GM21576 (cell line): ENCODE measurements at regions not wholly inside any gene's neighbourhood (a gene's known extent, or its start where the extent isn't known, plus 50 kb on each side); places are given as distances from the start of the nearest gene placed in this dataset.

Experiments
- ATAC-seq: cut with Tn5 transposase; IDR thresholded peaks from one replicate; pipeline ENCODE4 v1.9.1; 2021; ENCODE audit warnings: mild to moderate bottlenecking, moderate library complexity; ENCODE audit not compliant: unreplicated experiment

DNA sequence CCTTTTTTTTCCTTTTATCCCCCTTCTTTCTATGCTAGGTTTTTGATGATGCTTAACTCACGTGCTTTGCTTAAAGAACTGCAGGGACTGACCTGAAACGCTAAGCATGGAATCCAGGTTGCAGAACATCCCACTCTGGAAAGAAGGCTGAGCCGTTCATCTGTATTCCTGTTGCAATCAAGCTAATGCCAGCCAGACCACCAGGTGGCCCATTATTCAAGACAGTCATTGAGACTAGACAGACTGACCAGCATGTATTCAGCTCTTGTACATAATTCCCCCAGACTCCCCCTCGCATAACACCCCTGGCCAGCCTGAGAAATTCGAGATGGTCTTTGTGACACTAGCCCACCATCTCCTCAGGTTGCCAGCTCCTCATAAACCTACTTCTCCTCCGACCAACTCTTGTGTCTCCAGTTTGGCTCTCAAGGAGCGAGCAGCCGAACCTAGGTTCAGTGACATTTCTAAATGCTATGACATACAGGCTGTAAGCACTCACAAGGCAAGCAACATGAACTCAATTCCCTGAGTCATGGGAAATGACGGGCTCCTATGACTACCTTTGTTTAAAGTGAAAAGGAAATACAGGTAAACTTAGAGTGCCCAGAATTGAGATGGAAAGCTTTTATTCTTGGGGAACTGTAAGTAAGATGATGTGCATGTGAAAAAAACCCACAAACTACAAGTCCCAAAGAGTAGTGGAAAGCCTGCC is 309.3 kb upstream of the CDYL start:
- ATAC-seq, result no peak

DNA sequence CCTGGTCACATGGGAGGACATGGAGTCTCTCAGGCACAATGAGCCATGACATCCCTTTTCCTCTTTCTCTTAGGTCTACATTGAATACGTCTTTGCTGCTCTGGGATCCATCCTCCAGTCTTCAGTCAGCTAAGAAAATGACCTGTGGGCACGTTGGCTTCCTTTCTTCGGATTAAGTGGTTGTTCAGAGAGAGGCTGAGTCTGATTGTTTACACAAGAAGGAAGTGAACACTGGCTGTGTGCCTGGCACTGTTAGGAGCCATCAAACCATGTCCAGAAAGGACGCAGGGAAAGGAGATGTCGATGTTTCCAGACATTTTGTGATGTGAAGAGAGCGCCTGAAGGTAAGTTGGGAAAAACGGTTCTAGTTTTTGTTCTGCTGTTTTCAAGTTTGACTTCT is 309.9 kb upstream of the CDYL start:
- no peak for ATAC-seq

DNA sequence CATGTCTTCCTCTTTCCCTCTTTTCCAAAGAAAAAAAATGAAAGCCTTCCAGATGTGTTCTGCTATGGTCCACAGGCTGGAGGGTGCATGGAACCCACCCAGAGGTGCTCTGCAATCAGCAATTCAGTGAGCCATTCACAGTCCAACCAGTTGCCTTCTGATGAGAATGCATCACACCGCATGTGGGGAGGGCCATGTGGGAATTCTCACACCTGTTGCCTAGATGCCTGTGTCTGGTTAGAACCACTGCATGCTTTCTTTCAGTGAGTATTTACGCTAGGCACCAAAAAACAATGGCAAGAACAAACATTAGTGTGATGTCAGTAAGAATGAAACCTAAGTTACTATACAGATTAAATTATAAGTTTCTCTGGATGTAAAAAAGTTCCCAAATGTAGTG is 311.6 kb upstream of the CDYL start:
- no peak for ATAC-seq

DNA sequence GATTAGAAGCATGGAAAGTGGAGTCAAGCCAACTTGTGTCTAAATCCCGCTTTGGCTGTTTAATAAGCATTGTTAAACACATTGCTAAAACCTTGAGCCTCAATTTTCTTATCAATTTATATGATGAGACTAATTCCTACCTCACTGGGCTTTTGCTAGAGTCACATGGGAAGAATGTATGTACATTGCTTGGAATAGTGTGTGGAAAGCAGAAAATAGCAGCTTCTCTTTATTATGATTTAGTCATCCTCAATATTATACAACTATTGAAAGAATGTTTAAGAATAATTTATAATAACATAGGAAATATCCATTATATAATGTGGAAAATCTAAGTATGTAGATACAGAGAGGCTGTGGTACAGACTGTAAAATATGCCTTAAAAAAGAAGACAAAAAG is 313.0 kb upstream of the CDYL start:
- ATAC-seq, result no peak

DNA sequence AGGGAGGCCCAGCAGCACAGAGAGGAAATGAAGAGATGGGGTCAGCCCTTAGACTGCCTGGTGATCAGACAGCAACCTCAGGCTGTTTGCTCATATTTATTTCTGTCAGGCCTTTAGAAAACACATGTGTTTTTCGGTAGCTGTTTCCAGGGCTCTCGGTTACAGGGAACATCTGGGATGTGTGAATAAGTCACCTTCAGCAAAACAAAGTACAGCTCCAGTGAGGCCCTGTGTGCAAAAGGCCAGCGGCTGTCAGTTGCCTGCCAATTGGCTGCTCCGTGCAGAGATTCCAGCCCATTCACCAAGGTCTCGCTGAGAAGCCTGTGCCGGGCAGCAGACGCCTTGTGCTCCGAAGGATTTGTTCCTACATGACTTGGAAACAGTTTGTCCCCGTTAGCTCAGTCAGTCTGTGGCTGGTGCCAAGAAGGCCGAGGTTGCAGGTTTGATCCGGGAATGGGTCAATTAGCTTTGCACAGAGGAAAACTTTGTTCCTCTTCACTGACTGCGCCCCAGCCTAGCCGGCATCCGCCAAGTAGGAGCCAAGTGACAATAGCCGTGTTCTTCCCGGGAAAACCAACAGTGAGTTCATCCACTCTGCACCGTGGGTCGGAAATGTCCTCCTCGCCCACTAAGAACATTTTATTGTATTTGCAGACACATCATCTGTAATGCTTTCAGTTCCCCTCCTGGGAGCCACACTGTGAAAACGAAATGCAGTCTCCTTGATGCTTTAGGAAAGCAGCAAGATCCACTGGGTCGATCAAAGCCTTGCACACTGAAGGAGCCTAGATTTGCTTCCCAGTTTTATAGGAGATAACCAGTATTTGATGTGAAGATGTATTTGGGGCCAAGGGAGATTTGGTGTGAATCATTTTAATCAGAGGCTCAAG is 315.4 kb upstream of the CDYL start:
- ATAC-seq, result no peak

DNA sequence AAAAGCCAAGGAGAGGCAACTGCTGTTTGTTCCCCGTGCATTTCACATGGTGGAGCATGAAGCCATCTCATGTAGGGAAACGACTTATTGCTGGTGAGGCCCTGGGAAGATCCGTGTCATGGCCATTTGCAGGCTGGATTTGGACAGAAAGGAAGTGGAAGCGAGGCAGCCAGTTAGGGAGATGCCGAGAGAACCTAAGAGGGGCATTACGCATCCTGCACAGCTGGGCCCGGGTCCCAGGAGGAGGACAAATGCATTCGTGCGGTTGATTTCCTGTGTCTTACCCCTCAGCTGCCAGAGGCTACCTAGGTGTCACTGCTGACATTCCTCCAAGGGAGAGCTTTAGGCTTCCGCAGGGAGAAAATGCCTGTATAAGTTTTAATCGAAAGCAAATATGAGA is 316.2 kb upstream of the CDYL start:
- no peak for ATAC-seq

DNA sequence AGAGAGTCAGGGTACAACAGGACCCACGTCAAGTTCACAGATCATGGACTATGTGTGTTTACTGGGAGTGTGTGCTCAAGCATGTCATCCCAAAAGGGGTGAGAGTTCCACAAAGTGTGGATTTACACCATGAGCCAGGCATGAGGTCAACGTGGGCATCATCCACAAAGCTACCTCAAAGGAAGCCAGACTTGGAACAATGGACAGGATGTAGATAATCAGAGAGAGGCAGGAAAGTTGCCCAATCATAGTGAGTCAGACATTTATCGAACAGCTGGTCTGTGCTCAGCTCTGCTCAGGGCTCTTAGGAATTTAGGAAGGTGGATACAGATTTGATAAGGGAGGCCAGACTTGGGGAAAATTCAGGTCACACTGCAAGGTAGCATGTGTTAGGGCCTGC is 317.2 kb upstream of the CDYL start:
- ATAC-seq, result no peak

DNA sequence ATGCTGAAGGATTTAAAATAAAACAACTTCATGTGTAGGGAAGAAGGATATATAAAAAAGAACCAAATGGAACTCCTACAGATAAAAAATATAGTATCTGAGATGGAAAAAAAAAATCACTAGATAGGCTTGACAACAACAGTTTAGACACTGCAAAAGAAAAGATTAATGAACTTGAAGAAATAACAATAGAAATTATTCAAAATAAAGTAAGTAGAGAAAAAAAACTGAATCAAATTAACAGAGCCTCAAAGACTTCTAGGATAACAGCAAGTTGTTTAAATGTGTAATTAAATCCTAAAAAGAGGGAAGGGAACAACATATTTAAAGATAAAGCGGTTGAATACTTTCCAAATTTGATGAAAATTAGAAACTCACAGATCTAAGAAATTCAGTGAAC is 316.3 kb upstream of the ECI2 start:
- no peak for ATAC-seq

DNA sequence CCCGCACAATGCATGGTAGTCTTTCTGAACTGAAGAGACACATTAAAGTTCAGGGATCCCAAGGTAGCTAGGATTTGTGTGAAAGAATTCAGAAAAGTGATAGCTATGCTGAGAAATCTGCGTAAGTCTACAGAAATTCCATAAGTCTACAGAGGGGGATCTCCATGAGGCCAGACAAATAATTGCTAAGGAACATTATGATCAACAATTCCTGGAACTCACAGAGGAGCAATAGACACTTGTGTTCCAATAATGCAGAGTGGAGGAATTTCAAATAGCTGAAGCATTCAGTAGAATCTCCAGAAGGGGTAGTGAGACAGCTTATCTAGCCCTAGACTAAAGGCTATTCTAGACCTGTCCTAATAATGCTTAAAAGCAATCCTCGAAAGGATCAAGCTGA is 315.7 kb upstream of the ECI2 start:
- no peak for ATAC-seq

DNA sequence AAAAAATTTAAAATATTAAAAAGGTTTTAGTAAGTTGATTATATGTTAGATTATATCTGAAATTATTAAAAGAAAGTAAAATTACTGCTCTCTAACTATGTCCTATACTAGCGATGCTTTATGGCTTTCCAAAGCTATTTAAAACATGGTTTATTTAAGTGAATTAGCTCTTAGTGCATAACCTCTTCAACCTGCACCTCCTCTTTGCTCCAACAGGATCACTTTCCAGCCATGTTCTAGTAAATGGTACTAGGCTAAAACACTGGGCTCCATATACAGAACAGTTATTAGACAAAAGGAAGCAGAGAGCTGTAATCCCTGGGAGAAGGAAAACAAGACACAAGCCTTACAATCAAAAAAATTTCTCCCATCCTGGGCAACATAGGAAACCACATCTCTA is 314.9 kb upstream of the ECI2 start:
- ATAC-seq, result no peak

DNA sequence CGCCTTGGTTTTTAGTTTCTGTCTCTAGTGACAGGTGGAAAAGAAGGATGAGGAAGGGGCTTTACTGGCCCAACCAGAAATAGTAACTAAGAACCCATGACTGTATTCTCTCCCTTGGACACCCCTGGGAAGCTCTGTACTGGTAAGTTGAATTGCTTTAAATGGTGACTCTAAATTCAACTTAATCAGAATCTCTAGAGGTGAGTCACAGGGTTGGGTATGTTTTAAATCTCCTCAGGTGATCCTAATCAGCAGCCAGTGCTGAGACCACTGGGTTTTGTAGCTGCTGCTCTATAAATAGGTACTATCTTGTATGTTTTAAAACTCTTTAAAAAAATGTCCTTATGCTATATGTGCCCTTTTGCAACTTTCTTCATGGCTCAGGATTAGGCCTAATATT is 314.0 kb upstream of the ECI2 start:
- ATAC-seq, result no peak

DNA sequence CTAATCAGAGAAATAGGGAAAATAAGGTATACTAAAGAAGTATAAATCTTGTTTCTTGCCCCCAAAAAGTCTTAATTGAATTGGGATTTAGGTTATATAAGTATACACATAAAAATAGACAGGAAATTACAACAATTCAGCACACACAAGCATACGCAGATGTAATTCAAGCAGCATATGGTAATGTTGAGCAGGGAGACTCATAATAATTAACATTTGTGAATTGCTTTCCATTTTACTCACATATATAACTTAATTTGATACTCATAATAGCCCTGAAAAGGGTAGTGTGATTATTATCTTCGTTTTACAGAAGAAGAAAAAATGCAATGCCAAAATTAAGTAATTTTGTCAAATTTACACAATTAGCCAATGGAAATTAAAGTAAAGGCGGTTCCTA is 313.5 kb upstream of the ECI2 start:
- ATAC-seq, result no peak

DNA sequence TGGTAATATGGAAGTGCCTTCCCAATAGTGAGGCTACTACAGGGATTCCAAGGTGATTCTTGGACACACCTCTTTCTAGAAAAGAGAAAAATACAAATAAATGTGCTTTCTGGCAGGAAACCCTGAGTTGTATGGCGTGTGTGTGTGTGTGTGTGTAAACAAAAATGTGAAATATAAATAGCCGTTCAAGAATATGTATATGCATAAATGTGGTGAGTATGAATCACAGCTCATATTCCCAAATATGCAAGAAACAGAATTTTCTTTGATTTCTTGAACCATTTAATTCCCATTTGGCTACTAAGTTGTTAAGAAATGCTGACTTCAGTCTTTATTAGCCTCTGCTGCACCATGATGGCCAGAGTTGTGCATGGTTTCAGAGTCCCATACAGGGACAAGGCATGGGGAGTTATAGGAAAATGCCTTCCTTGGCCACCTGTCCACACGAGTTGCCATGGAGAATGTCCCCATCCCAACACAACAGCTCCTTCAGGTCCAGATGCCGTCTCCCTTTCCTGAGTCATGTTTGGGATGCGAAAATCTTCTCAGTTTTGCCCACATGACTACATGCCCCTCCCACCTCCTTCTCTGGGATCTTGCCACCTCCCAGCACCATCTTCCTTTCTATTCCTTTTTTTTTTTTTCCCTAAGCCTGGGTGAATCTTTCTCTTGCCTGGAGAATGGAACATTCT is 312.4 kb upstream of the ECI2 start:
- ATAC-seq, result no peak

DNA sequence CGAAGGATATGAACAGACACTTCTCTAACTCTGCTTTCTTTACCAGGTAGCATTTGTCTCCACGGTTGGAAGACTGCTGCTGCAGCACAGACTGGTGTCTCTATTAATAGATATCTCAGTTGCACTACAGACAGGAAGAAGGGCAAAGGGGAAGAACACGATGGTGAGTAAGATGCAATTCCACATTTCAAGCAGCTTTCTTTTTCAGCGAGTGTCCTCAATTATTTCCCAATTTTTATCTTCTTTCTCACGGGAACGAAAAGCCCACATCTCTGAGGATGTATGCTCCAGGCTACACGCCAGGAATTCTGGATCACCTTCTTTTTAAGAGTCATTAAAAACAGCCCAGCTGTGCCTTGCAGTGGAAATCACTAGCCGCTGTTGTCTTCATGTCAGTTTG is 311.6 kb upstream of the ECI2 start:
- ATAC-seq, result no peak

DNA sequence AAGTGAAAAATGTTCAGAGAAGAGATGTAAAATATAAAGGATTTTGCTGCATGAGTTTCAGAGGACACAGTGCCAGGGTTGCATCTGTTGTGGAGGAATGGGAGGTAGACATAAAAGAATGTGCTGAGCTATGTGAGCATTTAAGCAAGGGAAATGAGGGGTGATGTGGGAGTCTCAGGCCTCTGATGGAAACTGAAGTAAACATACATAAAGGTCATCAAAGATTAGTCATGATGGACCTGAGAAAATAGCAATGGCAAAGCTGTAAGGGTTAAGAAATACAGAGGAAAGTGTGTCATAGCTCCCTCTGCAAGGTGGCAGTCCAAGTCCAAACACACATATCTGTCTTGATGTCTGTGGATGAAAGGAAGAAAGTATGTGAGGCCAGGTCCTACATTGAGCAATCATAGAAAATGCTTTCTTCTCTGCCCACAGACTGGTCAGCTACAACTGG is 306.6 kb upstream of the ECI2 start:
- ATAC-seq, result no peak

DNA sequence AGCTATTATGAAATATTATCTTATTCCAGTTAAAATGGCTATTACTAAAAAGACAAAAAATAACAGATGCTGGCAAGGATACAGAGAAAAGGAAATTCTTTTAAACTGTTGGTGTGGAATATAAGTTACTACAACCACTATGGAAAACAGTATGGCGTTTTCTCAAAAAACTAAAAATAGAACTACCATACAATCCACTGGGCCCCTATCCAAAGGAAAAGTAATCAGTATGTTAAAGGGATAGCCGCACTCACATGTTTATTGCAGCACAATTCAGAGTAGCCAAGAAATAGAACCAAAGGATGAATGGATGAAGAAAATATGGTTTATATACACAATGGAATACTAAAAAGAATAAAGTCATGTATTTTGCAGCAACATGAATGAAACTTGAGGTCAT is 303.8 kb upstream of the ECI2 start:
- ATAC-seq, result no peak

DNA sequence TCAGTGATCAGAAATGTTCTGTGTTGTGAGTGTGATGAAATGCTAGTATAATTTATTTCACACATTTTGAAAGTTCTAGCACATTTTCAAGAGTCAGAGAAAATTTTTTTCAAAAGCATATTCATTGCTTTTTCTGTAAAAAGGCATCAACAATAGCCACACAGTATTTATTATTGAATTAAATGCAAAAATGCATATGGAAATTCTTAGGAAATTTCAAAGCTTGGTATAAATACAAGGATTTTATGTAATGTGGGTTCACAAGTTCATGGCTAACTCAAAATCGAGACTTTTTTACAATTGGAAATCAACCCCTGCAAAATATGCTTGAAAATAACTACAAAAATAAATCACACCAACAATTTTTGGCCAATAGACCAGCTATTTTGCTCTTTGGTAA is 302.0 kb upstream of the ECI2 start:
- ATAC-seq, result no peak

DNA sequence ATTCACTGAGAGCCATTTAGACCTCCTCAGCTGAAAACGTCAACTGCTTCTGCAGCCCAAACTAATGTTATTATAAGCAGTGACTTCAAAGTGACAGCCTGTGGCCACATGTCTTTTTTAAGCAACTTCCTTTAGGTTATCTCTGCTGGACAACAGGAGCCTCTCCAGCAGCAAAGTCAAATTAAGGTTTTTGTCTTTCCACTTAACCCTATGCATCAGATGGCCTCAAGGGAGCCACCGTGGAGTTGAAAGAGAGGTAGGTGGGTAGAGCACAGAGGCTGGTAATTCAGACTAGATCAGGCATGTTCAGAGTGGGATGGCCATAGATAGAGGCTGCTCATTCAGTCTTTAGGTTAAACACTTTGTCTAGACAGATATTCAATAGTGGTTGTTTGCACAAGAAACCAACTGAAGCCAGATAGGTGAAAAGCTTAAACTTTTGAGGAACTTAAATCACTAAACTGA is 300.6 kb upstream of the ECI2 start:
- ATAC-seq, result no peak

DNA sequence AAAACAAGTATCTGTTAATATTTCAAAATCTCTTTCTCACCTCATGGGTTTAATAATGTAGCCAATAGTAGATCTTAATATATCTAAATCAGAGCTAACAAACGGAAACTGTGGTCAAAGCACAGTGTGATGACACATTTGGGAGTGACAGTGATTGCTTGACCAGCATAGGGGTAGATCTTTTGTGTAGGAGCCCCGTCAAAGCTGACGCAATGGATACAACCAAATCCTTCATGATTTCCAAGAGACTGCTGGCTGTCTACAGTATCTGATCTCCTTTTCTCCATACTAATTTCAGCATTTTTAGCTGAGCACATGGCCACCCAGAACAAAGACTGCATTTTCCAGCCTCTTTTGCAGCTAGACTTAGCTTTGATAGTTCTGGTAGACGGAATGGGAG is 299.3 kb upstream of the ECI2 start:
- no peak for ATAC-seq

DNA sequence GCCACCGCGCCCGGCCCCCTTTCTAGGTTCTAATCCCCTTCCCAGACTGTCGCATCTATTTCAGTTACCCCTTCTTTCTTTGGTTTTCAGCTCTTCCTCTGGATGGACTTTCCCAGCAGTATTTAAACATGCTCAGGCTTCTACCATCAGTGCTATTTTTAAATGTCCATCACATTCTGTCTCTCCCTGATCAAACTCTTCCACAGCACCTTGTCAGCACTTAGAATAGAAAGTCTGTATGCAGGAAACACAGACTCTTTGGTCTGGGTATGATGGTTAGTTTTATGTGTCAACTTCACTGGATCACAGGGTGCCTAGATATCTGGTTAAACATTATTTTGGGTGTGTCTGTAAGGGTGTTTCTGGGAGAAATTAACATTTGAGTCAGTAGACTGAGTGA is 297.8 kb upstream of the ECI2 start:
- ATAC-seq, result no peak

DNA sequence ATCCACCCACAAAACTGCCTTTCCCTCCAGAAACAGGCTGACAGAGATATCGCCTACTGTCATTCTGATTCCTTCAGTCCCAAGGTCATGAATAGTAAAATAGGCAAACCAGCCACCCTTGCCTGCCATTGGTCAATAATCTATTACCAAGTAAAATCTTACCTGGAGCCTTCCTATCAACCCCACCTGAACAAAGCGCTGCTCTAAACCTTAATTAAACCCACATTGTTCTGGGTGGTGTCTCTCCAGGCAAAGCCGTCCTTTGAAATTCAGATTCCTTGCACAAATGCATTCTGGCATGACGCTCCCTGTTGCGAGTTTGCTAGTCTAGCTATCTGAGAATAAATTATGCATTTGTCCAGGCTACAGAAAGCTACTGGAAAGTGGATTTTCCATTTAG is 291.6 kb upstream of the ECI2 start:
- ATAC-seq, result no peak

DNA sequence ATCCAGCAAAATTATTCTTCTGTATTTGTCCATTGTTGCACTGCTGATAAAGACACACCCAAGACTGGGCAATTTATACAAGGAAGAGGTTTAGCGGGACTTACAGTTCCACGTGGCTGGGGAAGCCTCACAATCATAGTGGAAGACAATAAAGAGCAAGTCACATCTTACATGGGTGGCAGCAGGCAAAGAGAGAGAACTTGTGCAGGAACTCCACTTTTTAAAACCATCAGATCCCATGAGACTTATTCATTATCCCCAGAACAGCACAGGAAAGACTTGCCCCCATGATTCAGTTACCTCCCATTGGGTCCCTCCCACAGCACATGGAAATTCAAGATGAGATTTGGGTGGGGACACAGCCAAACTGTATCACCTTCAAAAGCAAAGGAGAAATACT is 286.5 kb upstream of the ECI2 start:
- ATAC-seq, result no peak
